Astrocyte (in vitro differentiated cells and primary cell): ENCODE measurements at regions not wholly inside any gene's neighbourhood (a gene's known extent, or its start where the extent isn't known, plus 50 kb on each side); places are given as distances from the start of the nearest gene placed in this dataset.
"Not testable (repeated sequence)": the region's sequence is repeated elsewhere in the genome, so short reads cannot be mapped to it uniquely, and the experiment has no call there.

ENCODE experiments used
- EZH2 ChIP-seq: IDR thresholded peaks from 2 replicates; pipeline ENCODE4 v1.6.1; 2012; ENCODE audit warnings: mild to moderate bottlenecking, low read length, inconsistent platforms; ENCODE audit not compliant: insufficient read depth
- TF ChIP-seq, protein P1 (sequence below): IDR thresholded peaks from 2 replicates; pipeline ENCODE4 v1.5.1; 2011; ENCODE audit warnings: low read depth, mild to moderate bottlenecking, inconsistent platforms, low read length, moderate library complexity; ENCODE audit not compliant: insufficient read depth

DNA sequence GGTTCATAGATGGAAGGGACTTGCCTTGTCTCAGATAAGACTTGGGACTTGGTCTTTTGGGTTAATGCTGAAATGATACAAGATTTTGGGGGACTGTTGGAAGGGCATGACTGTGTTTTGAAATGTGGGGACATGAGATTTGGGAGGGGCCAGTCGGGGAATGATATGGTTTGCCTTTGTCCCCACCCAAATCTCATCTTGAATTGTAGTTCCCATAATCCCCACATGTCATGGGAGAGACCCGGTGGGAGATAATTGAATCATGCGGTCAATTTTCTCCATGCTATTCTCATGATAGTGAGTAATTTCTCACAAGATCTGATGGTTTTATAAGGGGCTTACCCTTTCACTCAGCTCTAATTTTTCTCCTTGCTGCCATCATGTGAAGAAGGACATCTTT, 617.4 kb downstream of the SLC16A7 start:
- TF ChIP-seq, protein P1, sequence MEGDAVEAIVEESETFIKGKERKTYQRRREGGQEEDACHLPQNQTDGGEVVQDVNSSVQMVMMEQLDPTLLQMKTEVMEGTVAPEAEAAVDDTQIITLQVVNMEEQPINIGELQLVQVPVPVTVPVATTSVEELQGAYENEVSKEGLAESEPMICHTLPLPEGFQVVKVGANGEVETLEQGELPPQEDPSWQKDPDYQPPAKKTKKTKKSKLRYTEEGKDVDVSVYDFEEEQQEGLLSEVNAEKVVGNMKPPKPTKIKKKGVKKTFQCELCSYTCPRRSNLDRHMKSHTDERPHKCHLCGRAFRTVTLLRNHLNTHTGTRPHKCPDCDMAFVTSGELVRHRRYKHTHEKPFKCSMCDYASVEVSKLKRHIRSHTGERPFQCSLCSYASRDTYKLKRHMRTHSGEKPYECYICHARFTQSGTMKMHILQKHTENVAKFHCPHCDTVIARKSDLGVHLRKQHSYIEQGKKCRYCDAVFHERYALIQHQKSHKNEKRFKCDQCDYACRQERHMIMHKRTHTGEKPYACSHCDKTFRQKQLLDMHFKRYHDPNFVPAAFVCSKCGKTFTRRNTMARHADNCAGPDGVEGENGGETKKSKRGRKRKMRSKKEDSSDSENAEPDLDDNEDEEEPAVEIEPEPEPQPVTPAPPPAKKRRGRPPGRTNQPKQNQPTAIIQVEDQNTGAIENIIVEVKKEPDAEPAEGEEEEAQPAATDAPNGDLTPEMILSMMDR: not testable (repeated sequence)
- not testable (repeated sequence) for TF ChIP-seq EZH2
